HG02759 (cell line): ENCODE measurements at regions not wholly inside any gene's neighbourhood (a gene's known extent, or its start where the extent isn't known, plus 50 kb on each side); places are given as distances from the start of the nearest gene placed in this dataset.

Experiments used
- ATAC-seq: cut with Tn5 transposase; IDR thresholded peaks from one replicate; pipeline ENCODE4 v1.9.1; 2021; ENCODE audit warnings: mild to moderate bottlenecking, moderate library complexity; ENCODE audit not compliant: unreplicated experiment

- ATAC-seq: no peak
Observed at GRCh38 chr5:155898284-155898683, 428.7 kb upstream of the SGCD start.

- ATAC-seq: no peak
Observed at GRCh38 chr5:155903791-155904190, 423.2 kb upstream of the SGCD start.

- no peak for ATAC-seq
Observed at GRCh38 chr5:155905364-155905763, 421.6 kb upstream of the SGCD start.

- ATAC-seq: no peak
Observed at GRCh38 chr5:155906046-155906445, 420.9 kb upstream of the SGCD start.

GRCh38 chr5:155908543-155908942 lies 418.4 kb upstream of the SGCD start:
- no peak for ATAC-seq

- no peak for ATAC-seq
Observed at GRCh38 chr5:155912291-155912690, 414.7 kb upstream of the SGCD start.

GRCh38 chr5:155914766-155915165 lies 412.2 kb upstream of the SGCD start:
- no peak for ATAC-seq

GRCh38 chr5:155915601-155916000 lies 411.4 kb upstream of the SGCD start:
- ATAC-seq: no peak

- ATAC-seq: no peak
Observed at GRCh38 chr5:155919126-155919525, 407.8 kb upstream of the SGCD start.

GRCh38 chr5:155919725-155920124 lies 407.2 kb upstream of the SGCD start:
- ATAC-seq: no peak

GRCh38 chr5:155921621-155922020 lies 405.3 kb upstream of the SGCD start:
- no peak for ATAC-seq

- ATAC-seq: no peak
Observed at GRCh38 chr5:155923784-155924183, 403.2 kb upstream of the SGCD start.

GRCh38 chr5:155926031-155926430 lies 400.9 kb upstream of the SGCD start:
- ATAC-seq: no peak

GRCh38 chr5:155926766-155927165 lies 400.2 kb upstream of the SGCD start:
- no peak for ATAC-seq

- no peak for ATAC-seq
Observed at GRCh38 chr5:155929112-155929511, 397.9 kb upstream of the SGCD start.

GRCh38 chr5:155934964-155935363 lies 392.0 kb upstream of the SGCD start:
- no peak for ATAC-seq

- ATAC-seq: no peak
Observed at GRCh38 chr5:155935723-155936122, 391.2 kb upstream of the SGCD start.

- ATAC-seq: no peak
Observed at GRCh38 chr5:155936520-155937406, 390.2 kb upstream of the SGCD start.

GRCh38 chr5:155938051-155938450 lies 388.9 kb upstream of the SGCD start:
- ATAC-seq: no peak

GRCh38 chr5:155941340-155941739 lies 385.6 kb upstream of the SGCD start:
- ATAC-seq: no peak

GRCh38 chr5:155943516-155944407 lies 383.2 kb upstream of the SGCD start:
- ATAC-seq: peak; percentile 87
